NCI-H446 treated with DMSO at 0.1 percent for 48 hours (cell line): ENCODE measurements at regions not wholly inside any gene's neighbourhood (a gene's known extent, or its start where the extent isn't known, plus 50 kb on each side); places are given as distances from the start of the nearest gene placed in this dataset.

Experiments
- DNase-seq: peaks from one replicate; lab custom pipeline; 2025; lab: John Stamatoyannopoulos, UW

DNA sequence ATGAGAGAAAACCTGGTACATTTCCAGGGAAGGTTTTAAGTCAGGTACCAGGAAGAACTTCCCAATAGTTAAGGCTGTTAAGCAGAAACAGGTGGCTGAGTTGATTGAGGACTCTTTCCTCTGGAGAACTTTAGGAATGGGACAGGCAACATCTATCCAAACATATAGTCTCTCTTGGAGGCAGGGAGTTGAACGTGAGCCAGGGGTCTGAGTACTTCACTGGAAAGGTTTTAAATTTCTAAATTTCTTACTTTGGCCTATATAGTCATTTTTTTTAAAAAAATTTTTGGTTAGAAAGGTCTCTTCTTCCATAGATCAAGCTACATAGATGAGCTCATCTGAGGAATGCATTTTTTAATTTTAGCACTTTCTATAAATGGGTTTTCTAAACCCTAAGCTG, 261.4 kb upstream of the TCF4 start:
- DNase-seq, result no peak

DNA sequence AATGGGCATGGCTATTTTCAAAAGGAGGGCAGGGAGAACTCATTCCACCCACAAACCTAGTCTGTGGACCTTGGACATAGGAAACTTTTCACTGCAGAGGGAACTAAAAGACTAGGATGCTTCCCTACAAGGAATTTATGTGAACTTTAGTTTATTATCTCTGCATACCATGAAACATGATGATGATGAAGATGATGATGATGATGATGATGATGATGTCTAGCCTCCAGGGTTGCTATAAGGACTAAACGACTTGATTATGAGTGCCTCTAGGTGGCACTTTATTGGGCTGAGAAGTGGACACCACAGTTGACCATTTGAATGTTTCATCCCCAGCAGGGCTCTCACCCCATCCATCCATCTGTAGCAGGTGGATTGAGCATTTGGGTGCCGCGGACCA, 260.0 kb upstream of the TCF4 start:
- DNase-seq, result no peak

DNA sequence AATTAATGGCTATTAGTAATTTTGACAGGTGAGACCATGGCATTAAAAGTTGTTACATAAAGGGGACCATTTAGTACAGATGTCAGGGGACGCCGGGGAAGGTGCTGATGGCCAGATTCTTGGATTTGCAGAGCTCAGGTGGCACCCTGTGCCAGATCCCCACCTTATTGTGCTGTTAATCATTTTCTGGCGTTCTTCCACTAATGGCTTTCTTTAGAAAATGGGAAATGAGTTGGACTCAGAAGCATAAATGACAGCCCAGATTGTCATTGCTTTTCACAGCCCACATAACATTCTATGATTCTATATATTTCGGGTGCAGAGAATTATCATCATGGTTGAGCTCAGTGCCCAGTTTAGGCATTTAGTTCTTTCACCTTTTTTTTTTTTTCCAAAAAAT, 257.2 kb upstream of the TCF4 start:
- DNase-seq, result peak; percentile 34

DNA sequence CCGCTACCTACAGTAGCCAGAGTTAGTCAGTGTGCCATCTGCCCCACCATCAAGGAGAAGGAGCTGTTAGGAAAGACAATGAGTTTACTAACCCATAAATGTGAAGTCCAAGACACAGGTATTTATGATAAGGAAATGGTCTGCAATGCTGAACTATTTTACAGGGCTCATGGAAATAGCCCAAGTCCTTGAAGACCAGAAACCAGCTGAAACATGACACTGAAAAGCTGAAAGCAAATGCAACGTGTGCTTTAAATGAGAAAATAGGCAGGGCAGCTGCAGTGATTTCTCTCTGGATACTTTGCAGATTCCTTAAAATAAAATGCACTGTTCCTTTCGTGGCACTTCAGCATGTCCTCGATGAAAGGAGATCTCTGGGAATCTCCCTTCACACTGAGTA, 256.4 kb upstream of the TCF4 start:
- DNase-seq, result no peak

DNA sequence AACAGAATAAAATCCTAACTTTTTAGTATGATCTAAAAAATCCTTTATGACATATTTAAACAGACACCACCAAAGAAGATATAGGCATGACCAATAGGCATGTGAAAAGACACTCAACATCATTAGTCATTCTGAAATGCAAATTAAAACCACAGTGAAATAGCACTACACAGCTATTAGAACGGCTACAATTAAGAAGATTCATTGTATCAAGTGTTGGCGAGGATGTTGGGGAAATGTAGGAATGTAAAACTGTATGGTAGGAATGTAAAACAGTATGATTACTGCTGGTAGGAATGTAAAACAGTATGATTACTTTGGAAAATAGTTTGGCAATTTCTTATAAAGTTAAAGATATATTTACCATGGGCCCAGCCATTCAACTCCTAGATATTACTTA, 253.3 kb upstream of the TCF4 start:
- DNase-seq, result no peak

DNA sequence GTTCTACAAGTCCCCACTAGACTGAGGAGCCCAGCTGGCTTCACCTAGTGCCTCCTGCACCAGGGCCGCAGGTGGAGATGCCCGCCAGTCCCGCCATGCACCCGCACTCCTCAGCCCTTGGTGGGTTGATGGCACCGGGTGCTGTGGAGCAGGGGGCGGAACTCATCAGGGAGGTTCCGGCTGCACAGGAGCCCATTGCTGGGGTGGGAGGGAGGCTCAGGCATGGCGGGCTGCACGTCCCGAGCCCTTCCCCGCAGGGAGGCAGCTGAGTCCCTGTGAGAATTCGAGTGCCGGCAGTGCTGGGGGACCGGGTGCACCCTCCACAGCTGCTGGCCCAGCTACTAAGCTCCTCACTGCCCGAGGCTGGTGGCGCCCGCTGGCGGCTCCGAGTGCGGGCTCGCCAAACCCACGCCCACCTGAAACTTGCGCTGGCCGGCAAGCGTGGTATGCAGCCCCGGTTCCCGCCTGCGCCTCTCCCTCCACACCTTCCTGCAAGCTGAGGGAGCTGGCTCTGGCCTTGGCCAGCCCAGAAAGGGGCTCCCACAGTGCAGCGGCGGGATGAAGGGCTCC, 252.7 kb upstream of the TCF4 start:
- no peak for DNase-seq

DNA sequence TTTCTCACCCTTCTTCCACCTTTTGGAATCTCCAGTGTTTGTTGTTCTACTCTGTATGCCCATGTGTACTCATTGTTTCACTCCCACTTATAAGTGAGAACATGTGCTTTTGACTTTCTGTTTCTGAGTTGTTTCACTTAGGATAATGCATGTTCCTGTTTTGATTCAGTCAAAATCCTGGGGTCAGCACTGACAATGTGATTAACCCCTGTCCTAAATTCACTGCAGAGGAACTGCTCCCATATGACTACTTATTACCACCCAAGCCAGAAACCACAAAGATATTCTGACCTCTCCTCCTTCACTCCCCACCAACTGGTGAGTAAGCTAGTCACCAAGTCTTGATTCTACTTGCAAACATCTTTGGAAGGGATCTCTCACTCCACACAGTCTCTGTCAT, 251.4 kb upstream of the TCF4 start:
- DNase-seq, result no peak

DNA sequence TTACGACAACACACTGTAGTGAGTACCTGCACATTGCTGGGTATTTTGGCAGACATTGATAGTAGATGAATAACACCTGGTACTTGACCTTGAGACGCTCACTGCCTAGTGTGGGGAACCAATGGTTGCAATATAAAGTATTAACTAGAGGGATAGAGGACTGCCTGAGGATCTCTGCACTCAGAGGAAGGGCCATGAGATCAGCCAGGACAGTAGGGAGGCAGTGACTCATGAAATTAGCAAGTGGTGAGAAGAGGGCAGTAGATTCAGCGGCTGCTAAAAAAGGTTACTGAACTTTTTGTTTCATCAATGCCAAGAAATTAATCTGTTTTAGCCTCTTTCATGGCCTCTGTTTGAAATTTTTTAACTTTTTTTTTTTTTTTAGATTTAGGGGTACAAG, 250.8 kb upstream of the TCF4 start:
- no peak for DNase-seq

DNA sequence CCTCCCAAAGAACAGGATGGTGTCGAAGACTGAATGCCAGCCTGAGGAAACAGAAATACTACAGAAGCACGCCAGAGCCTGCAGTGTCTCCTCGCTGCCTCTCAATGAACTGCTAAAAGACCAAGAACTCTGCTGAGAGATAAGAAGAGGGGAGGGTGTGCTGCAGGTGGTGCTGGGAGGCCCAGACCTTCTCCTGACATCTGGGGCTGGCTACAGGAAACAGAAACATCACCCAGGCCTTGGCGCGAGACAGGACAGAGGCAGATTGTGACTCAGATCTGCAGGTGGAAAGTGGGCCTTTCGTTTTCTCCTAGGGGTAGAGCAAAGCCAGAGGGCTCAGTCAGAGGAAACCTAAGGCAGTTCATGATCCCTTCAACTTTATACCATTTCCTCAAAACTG, 250.3 kb upstream of the TCF4 start:
- no peak for DNase-seq

DNA sequence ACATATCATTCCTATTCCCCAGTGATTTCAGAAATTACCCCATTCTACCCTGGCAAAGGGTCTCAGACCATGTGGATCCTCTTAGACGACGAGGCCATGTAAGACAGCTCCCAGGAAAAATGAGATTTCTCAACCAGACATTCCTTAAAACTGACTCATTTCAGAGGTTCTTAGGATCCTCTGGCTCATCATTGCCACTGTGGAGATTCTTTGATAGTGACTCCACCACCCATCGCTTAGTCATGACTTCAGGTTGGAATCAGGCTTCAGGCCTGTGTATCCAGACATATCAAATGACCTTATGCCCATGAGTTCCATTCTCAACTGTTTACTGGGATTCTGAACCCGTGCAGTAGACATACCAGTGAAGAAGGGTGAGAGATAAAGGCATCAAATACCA, 245.6 kb upstream of the TCF4 start:
- no peak for DNase-seq

DNA sequence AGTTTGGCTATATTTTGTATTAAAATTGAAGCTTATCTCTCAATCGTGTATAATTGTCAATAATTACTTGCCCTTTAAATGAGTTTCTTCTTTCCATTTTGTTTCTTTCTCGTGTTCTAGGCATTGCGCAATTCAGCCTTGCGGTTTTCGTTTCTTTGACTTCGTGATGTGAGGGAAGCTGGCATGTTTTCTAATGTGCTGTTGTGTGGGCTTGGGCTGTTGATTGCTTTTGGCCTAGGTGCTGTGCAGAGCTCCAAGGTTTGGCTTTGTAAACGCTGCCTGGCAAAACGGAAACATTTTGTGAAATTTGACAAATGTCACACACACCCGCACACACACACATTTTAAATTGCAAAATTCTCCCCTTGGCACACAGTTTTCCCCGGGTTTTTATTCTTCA, 242.6 kb upstream of the TCF4 start:
- DNase-seq, result no peak

DNA sequence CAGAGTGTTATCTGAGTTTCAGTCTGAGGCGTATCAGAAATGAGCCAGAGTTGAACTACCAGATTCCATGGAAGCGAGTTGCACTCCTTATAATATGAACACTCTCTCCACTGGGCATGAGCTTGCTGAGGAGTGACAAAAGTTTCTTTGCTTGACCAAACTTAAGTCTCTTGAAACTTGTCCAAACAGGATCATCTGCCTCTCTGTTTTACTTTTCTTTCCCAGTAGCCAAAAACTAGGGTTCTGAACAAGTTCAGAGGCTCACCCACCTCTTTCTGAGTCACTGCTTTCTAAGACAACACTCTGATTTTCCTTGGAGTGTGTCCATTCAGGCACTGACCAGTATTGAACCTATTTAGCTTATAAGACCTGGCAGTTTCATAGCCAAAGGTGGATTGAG, 233.2 kb upstream of the TCF4 start:
- DNase-seq, result no peak

DNA sequence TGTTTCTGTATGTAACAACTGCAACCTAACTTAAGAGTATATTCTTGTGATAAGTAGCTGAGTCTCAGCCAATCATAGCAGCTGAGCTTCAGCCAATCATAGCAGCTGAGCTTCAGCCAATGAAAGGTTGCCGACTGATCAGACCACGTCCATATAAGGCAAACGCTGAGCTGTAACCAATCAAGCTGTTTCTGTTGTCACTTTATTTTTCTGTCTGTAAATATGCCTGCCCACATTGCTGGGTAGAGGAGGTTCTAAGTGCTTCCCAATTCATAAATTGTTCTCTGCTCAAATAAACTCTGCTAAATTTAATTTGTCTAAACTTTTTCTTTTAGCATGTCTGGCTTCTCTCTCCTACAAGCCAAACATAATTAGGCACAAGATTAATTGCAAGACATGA, 231.5 kb upstream of the TCF4 start:
- no peak for DNase-seq

DNA sequence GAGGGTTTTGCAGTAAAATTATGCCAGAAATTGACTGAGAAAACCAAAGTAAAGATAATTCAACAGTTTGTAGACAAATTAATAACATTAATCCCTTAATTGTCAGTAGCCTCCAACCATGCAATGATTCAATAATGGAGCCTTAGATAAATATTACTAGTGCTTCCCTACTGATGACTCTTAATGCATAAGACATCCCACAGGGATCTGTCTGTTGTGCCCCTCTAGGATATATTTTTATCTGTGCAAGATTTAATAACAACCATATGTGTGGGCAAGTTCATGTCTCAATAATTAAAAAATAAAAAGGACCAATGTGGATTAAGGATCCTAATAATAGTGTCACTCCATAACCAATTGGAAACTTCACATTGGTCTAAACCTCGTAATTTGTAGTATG, 230.3 kb upstream of the TCF4 start:
- DNase-seq, result no peak

DNA sequence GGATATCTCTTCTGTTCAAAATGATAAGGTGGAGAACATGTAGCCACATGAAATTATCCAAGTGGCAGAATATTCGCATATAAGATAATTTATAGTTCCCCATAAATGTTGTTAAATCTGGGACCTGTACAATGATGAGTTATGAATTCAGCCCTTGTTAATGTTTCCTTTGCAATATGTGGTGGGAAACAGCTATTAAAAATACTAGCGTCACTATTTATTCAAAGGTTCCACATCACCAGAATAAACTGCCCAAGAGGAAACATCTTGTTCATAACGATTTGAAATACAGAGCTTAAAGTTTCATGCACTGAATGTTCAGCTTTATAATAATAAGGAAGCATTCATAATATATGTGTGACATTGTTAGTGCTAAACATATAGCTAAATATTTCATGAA, 223.9 kb upstream of the TCF4 start:
- no peak for DNase-seq

DNA sequence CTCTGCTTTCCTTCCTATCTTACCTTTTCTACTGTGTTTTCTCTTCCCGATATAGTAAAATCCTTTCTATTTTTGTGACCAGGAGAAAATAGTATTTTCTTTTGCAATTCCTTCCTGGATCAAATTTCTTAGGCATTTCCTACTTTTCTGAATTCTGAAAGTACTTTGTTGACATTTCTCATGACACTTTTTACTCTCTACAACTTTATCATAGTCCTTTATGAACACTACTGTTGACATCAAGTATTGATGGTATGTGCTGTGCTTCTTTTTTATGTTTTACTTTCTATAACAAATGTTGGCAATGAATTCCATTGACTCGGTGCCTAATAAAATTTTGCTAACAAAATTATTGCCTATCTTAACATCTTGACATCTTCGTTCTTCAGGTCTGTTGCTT, 217.7 kb upstream of the TCF4 start:
- no peak for DNase-seq

DNA sequence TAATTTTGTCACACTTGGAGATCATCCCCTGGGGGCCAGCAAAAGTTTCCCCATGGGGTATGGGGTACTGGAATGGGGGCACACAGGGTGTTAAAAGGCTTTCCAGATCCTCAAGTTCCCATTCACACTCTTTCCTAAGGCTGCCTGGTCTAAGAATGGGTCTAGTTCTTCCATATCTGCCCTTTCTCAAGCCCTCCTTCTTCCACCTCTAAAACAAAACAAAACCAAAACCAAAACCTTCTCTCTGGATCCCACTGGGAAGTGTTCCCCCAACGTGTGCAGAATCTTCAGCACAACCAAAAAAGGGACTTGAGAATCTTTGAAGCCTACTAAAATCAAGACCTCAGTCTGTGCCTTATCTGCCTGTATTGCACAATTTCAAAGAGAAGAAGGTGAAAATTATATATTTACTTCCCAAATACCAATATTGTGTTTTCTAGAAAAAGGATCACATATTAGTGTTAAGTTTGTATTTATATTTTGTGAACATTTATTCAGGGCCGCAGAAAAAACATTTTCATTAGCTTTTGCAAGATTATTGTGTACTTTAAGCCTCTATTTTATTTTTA, 207.2 kb upstream of the TCF4 start:
- no peak for DNase-seq

DNA sequence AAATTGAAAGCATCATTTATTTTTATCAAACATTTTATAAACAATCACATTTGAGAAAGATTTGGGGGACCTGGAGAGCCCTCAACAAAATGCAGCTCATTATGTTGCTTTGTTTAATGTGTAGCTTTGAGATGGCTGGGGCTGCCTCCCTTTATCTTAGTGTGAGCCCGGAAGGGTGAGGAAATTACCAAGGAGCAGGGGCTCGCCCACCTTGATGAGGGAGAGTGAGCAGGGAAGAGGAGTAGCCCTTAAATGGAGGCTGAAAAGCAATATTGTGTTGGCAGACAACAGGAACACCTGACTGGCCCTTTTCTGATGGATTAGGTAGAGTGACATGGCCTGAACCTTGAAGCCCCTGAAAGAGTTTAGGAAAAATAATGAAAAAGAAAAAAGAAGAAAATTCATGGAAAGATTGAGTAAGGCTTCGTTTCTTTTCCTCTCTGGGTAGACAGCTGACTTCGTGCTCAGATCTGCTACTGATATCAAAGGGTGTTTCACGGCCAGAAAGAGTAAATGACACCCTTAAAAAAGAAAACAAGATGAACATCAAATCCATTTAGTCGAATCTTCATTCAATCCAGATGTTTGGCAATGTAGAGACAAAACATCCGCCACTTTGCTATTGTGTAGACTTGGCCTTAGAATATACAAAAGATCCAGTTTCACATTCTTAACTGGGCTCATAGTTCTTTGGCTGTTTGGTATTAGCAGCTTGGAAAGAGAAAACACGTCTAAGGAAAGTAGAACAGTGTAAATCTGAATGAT, 206.5 kb upstream of the TCF4 start:
- DNase-seq, result no peak

DNA sequence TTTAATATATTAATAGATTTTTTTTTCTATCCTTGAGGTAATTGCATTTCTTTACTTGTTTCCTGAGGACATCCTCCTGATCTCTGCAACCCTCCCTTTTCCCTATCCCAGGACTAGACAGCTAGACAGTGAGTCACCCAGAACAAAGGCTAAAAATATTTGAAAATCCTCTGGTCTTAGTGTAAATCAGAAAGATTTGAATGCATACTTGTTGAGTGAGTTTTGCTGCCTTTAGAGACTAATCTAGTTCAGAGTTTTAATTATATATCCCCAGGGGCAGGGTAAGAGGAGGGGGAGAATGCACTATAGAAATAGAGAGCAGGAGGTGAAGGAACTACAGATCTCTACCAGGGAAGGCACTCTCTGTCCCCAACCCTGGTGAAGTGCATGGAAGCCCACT, 202.3 kb upstream of the TCF4 start:
- DNase-seq, result no peak

DNA sequence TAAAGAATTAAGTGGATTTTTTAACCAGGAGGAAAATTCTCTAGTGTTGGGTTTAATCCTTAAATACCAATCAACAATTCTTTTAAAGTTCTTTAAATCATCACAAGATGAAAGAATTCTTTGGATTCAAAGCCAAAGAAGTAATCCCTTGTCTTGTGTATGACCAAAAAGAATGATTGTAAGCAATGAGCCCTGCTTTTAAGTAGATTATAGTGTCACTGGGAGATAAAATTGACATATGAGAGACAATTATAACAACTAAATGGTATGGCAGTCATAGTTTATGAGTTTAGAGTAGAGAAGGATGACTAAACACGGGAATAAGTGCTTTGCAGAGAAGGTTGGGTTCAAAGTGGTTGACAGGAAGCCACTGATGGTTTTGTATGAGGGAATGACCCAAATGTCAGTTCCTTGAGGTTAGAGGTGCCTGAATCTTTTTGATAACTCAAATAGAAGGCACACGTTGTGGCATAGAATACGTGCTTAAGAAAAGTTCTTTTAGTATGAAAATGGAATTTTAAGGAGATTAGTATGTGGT, 199.6 kb upstream of the TCF4 start:
- no peak for DNase-seq

DNA sequence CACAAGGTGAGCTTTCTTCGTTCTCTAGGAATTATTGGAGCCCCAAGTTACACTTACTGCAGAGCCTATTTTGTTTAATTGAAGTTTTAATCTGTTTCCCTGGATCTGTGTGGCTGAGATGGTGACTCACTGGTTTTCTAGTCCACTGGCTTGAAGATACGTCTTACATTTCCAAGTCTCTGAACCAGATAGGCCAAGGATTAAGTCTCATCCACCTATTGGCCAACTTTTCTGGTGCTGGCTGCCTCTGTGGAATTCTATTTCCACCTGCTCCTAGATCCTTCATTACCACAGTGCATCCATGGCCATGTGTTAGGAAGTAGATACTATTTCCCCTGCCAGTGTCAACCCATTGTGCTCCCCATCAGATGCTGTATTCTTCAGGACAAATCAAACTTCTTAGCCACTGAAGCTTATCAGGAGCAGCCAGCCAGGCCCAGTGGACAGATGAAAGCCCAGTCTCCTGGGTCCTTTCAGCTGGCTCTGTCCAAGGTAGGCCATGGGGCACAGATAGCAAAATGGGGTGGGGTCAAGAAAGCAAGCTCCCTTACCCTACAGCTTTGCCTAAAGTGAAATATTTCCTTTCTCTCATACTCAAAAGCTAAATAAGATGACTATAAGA, 198.8 kb upstream of the TCF4 start:
- DNase-seq, result no peak

DNA sequence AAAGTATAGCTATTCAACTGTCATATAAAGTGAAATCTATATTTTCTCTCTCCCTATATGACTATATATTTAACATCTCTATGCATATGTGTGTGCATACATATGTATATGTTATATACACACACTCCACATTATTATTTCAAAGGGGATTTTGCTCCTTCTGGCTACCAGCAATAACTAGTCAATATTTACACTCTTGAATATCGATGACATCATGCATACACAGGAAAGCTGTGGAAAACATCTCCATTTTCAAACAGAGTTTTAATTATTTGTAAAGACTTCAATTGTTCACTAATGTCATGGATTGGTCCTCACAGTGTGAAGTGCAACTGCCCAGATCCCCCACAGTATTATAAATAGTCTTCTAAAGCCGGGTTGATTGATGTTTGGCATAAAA, 195.9 kb upstream of the TCF4 start:
- DNase-seq, result peak; percentile 62

DNA sequence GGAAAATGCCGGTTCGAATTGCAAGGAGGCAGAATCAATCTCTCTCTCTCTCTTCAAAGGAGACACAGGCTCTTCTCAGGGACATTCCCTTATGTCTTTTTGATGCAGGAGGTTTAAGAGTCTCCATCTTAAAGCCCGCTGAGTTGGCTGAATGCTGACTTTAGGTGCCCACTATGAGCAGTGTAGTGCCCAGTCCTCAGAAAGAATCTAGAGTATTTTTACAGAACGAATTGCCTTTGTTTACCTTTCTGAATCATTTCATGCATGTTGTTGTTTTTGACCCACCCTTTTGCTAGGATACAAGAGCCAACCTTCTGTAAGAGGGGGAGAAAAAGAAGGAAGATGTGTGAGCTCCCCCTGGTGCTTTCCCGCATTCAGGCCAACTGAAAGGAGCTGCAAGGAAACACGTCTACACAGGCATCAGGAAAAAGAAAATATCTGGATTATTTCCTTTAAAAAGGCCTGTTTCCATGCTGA, 193.5 kb upstream of the TCF4 start:
- peak; percentile 67 for DNase-seq
